ENCODE measurements at regions not wholly inside any gene's neighbourhood (a gene's known extent, or its start where the extent isn't known, plus 50 kb on each side); places are given as distances from the start of the nearest gene placed in this dataset.
"Not testable (repeated sequence)": the region's sequence is repeated elsewhere in the genome, so short reads cannot be mapped to it uniquely, and the experiment has no call there.

GRCh38 chrX:77003956-77004355, 443.2 kb upstream of the FGF16 start:
- FAIRE-seq: no peak

- FAIRE-seq: no peak
Measured at GRCh38 chrX:77009691-77010090, 437.5 kb upstream of the FGF16 start.

GRCh38 chrX:77014377-77015372, 432.5 kb upstream of the FGF16 start:
- no peak for FAIRE-seq

GRCh38 chrX:77017093-77017492, 430.1 kb upstream of the FGF16 start:
- no peak for FAIRE-seq

- not testable (repeated sequence) for FAIRE-seq
Measured at GRCh38 chrX:77046180-77046810, 400.9 kb upstream of the FGF16 start.

GRCh38 chrX:77060572-77060971, 386.6 kb upstream of the FGF16 start:
- FAIRE-seq: no peak

GRCh38 chrX:77061022-77061421, 386.2 kb upstream of the FGF16 start:
- FAIRE-seq: no peak

- FAIRE-seq: no peak
Measured at GRCh38 chrX:77061545-77061944, 385.6 kb upstream of the FGF16 start.

- no peak for FAIRE-seq
Measured at GRCh38 chrX:77065896-77066295, 381.3 kb upstream of the FGF16 start.

GRCh38 chrX:77070202-77070918, 376.8 kb upstream of the FGF16 start:
- FAIRE-seq: no peak

GRCh38 chrX:77076896-77077295, 370.3 kb upstream of the FGF16 start:
- no peak for FAIRE-seq

- not testable (repeated sequence) for FAIRE-seq
Measured at GRCh38 chrX:77081237-77081636, 366.0 kb upstream of the FGF16 start.

GRCh38 chrX:77085372-77085771, 361.8 kb upstream of the FGF16 start:
- no peak for FAIRE-seq

GRCh38 chrX:77087529-77088169, 359.5 kb upstream of the FGF16 start:
- no peak for FAIRE-seq

- FAIRE-seq: no peak
Measured at GRCh38 chrX:77088233-77088632, 359.0 kb upstream of the FGF16 start.

- FAIRE-seq: no peak
Measured at GRCh38 chrX:77114501-77114900, 332.7 kb upstream of the FGF16 start.

GRCh38 chrX:77118686-77119085, 328.5 kb upstream of the FGF16 start:
- FAIRE-seq: no peak

- FAIRE-seq: no peak
Measured at GRCh38 chrX:77119706-77120105, 327.5 kb upstream of the FGF16 start.

- not testable (repeated sequence) for FAIRE-seq
Measured at GRCh38 chrX:77123917-77124316, 323.3 kb upstream of the FGF16 start.

GRCh38 chrX:77127571-77127970, 319.6 kb upstream of the FGF16 start:
- FAIRE-seq: not testable (repeated sequence)

GRCh38 chrX:77143907-77144306, 303.3 kb upstream of the FGF16 start:
- no peak for FAIRE-seq

GRCh38 chrX:77160301-77160700, 286.9 kb upstream of the FGF16 start:
- no peak for FAIRE-seq

GRCh38 chrX:77162777-77163176, 284.4 kb upstream of the FGF16 start:
- no peak for FAIRE-seq
